ENCODE measurements at regions not wholly inside any gene's neighbourhood (a gene's known extent, or its start where the extent isn't known, plus 50 kb on each side); places are given as distances from the start of the nearest gene placed in this dataset.

DNA sequence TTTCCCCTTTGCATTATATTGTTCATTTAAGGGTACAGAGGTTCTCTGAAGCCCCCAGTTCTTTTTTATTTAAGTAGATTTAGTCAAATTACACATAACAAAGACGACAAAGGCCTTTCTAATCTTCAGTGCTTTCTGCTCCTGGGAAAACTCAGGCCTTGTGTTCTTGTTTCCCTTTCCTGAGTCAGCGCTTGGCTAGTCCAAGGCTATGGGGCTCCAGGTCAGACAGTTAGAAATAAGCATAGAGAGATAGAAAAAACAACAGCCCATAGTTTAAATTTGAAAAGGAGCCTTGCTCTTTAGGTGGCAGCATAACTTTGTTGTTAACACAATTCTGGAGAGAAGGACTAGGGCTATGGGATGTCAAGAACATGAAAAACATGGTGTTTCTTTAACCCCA is 97.3 kb downstream of the PPP1R2C start:
- TF ChIP-seq, protein P1, sequence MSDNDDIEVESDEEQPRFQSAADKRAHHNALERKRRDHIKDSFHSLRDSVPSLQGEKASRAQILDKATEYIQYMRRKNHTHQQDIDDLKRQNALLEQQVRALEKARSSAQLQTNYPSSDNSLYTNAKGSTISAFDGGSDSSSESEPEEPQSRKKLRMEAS (IDR thresholded peaks at IDR 0.05): no peak
- TF ChIP-seq FOXM1 (IDR thresholded peaks at IDR 0.05; ENCODE audit: borderline replicate concordance, low read depth): no peak
- TF ChIP-seq EP300 (IDR thresholded peaks at IDR 0.05; ENCODE audit: borderline replicate concordance): no peak
- TF ChIP-seq, protein P2, sequence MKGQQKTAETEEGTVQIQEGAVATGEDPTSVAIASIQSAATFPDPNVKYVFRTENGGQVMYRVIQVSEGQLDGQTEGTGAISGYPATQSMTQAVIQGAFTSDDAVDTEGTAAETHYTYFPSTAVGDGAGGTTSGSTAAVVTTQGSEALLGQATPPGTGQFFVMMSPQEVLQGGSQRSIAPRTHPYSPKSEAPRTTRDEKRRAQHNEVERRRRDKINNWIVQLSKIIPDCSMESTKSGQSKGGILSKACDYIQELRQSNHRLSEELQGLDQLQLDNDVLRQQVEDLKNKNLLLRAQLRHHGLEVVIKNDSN (IDR thresholded peaks at IDR 0.05): no peak
- TF ChIP-seq REST (IDR thresholded peaks at IDR 0.05; ENCODE audit: low read depth): no peak
- TF ChIP-seq ZBTB7A (IDR thresholded peaks at IDR 0.05; ENCODE audit: low read depth): no peak

Data from Ishikawa (cell line).